Ishikawa (cell line): ENCODE measurements at regions not wholly inside any gene's neighbourhood (a gene's known extent, or its start where the extent isn't known, plus 50 kb on each side); places are given as distances from the start of the nearest gene placed in this dataset.

Experiments used
- CEBPB ChIP-seq: IDR thresholded peaks from 2 replicates; pipeline ENCODE4 v1.6.1; 2012
- EP300 ChIP-seq: IDR thresholded peaks from 2 replicates; pipeline ENCODE4 v1.6.1; 2012; ENCODE audit warnings: borderline replicate concordance
- MAX ChIP-seq: IDR thresholded peaks from 2 replicates; pipeline ENCODE4 v1.6.1; 2012
- NFIC ChIP-seq: IDR thresholded peaks from 2 replicates; pipeline ENCODE4 v1.6.1; 2012
- RAD21 ChIP-seq: IDR thresholded peaks from 2 replicates; pipeline ENCODE4 v1.6.1; 2012; ENCODE audit warnings: low read depth
- REST ChIP-seq: IDR thresholded peaks from 2 replicates; pipeline ENCODE4 v1.6.1; 2012; ENCODE audit warnings: low read depth, mild to moderate bottlenecking

GRCh38 chrX:15087747-15088146, 182.1 kb downstream of the ASB9 start:
- no peak for TF ChIP-seq MAX
- no peak for TF ChIP-seq REST
- no peak for TF ChIP-seq NFIC
- no peak for TF ChIP-seq EP300
- no peak for TF ChIP-seq CEBPB
- no peak for TF ChIP-seq RAD21
